ENCODE measurements at regions not wholly inside any gene's neighbourhood (a gene's known extent, or its start where the extent isn't known, plus 50 kb on each side); places are given as distances from the start of the nearest gene placed in this dataset.

- TF ChIP-seq CTCF (IDR thresholded peaks at IDR 0.05) (no peak), EZH2 (IDR thresholded peaks at IDR 0.05; ENCODE audit: borderline replicate concordance, insufficient read depth, low read depth, low read length, poor library complexity, severe bottlenecking) (no peak)
Observed at GRCh38 chr2:139949242-139949972, 1169.2 kb upstream of the NXPH2 start.

All from B cell (primary cell).